ENCODE measurements at regions not wholly inside any gene's neighbourhood (a gene's known extent, or its start where the extent isn't known, plus 50 kb on each side); places are given as distances from the start of the nearest gene placed in this dataset.

DNA sequence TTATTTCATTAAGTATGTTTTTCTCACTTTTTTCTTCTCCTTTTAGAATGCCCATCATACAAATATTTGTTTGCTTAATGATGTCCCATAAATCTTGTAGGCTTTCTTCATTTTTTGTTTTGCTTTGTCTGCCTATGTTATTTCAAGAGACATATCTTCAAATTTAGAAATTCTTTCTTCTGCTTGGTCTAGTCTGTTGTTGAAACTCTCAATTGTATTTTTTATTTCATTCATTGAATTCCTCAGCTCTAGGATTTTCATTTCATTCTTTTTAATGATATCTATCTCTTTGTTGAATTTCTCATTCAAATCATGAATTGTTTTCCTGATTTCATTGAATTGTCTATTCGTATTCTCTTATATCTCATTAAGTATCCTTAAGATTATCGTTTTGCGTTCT is 125.1 kb upstream of the VIPR2 start:
- intact Hi-C loops (cut with micrococcal nuclease): no loop called here

DNA sequence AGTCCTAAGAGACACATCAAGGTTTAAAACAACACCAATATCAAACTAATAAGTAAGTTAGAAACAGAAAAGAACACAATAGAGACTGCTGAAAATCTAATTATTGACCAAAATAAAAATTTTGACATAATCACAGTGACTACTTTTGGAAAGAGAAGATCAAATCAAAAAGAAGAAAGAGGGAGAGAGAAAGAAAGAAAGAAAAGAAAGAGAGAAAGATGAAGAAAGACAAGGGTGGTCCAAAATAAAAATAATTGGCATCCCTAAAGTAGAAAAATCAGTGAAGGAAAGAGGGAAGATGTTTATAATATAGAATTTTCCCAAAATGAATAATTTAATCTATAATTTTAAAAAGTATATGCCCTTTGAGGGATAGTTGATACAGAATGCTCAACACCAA is 118.8 kb upstream of the VIPR2 start:
- intact Hi-C loops (cut with micrococcal nuclease): no loop called here

DNA sequence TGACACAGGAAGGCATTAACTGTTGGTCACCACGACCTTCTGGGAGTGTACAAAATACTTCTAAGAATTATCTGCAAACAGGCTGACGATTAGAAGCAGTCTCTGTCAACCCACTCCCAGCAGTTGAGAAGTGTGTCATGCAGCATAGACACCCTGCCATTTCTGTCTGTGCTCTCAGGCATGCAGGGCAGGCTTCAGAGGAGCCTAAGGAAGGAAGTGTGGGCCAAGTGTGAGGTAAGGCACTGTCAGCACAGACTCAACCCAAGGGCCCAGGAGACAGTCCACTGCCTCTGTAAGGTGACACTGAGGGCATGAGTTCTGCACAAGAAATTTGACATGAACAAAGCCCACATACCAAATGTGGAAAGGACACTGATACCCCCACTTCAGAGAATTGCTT is 109.0 kb upstream of the VIPR2 start:
- intact Hi-C loops (cut with micrococcal nuclease): no loop called here

DNA sequence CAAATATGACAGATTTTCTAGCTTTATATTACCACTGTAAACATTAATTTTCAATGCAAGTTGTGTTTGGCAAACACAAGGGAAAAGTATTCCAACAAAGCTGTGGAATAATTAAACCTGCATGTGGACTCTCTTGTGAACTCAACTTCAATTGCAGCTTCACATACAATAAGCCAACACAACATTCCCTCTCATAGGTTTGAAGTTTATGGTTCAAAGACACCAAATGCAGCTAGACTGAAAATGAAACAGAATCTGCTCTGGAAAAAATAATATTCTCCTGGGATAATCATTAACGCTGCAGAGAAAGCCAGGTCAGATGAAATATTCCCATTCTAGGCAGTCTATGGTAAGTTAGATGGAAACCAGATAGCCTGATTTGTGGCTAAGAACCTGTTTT is 105.8 kb upstream of the VIPR2 start:
- intact Hi-C loops (cut with micrococcal nuclease): no loop called here

DNA sequence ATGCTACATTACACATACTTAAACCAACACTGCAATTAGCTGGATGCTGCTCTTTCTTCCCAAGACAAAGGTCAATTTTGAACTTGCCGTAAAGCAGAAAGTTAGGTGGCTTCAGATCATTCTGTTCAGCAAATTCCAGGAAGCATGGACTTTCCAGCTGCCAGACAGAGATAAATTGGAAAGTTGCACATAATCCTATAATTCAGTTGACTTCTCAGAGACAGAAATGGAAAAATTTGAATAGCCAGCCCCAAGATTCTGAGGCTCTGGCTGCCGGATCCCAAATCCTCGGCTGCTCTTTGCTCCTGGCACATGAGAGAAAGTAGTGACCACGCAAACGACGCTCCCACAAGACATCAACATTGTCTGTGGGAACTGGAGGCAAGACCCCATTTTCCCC is 105.0 kb upstream of the VIPR2 start:
- intact Hi-C loops (cut with micrococcal nuclease): no loop called here

DNA sequence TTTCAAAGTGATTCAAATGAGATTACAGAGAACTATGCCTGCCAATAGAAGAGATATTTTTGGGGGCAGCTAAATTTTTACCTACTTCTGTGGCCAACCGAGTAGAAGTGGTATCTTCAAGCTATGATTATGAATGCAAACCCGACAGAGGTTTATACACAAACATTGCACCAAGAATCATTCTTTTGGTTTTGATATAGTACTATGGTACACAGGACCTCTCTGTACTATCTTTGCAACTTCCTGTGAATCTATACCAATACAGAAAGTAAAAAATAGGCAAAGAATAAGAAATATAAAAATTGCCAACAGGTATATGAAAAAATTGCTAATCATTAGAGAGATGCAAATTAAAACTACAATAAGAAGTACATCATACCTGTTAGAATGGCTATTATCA is 103.2 kb upstream of the VIPR2 start:
- intact Hi-C loops (cut with micrococcal nuclease): no loop called here

DNA sequence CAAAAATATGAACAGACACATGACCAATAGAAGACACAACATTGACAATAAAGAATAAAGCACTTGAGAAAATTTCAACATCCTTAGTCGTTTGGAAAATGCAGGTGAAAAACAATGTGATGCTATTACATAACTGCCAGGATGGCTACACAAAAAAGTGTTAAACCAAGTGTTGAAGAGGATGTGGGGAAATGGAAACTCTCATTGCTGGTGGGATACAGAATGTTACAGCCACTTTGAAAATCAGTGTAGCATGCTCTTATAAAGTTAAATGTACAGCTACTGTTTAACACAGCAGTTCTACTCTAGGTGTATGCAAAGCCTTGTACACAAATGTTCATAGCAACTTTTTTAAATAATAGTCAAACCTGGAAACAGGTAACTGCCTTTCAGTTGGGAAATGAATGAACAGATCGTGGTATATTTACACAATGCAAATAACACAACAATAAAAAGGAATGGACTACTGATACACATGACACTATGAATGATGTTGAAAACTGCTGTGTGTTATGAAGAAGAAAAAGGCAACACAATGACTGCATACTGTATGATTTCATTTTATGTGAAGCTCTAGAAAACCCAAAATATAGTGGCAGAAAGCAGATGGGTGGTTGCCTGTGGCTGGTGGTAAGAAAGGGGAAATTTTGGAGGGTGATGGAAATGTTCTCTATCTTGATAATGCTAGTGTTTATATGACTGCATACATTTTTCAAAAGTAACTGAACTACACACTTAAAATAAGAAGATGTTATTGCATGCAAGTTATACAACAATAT is 102.2 kb upstream of the VIPR2 start:
- intact Hi-C loops (cut with micrococcal nuclease): no loop called here

DNA sequence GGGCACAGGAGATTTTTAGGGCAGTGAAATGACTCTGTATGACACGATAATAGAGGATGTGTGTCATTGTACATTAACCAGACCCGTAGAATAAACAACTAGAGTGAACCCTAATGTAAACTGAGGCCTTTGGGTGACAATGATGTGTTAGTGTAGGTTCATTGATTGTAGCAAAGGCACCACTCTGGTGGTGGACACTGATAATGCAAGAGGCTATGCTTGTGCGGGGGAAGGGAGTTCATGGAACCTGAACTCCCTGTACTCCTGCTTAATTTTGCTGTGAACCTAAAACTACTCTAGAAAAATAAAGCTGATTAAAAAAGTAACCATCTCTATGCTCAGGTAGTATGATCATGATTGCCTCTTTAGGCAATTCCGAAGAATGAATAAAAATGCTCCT is 96.3 kb upstream of the VIPR2 start:
- intact Hi-C loops (cut with micrococcal nuclease): no loop called here

DNA sequence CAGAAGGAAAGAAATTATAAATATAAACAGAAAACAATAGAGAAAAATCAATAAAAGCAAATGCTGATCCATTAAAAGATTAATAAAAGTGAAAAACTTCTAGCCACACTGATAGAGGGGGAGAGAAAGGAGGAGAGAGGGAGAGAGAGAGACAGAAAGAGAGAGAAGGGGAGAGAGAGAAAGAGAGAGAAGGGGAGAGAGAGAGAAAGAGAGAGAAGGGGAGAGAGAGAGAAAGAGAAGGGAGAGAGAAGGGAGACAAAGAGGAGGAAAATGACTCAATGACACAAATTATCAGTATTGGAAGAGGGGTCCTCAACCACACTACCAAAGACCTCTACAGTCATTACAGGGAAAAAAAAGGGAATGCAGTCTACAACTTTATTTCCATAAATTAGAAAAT is 94.4 kb upstream of the VIPR2 start:
- intact Hi-C loops (cut with micrococcal nuclease): no loop called here

DNA sequence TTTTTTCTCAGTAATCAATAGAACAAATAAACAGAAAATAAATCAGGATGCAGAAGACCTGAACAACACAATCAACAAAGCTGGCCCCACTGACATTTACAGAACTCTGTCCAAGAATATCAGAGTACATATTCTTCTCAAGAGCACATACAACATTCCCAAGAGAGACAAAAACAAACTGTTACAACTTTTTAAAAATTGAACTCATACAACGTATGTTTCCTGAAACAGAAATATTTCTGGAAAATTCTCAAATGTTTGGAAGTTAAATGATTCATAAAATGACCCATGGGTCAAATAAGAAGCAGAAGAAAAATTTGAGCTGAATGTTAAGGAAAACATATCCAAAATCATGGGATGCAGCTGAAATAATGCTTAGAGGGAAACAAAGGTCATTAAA is 93.9 kb upstream of the VIPR2 start:
- intact Hi-C loops (cut with micrococcal nuclease): no loop called here

DNA sequence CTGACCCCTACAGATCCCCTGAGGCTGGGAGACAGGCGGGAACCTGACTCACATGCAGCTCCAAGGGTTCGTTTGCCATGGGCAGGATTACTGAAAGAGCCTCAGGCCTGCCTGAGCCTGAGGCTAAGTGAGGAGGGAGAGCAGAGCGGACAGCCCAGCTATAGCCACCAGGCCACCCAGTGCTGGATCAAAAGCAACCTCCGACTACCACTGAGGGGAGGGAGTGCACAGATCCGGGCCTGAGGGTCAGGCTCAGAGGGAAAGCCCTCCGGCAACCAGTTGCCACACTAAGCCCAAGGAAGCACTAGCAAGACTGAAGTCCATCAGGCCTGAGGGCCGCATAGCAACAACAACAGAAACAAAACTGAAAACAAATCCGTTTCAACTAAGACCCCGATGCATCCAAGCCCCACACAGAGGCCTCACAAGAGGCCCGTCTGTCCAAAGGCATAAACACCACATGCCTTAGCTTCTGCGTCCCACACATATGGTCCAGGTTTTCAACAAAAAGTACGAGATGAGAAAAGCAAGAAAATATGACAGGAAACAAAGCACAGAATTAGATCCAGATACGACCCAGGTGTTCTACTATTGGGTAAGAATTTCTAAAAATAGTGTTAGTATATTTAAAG is 92.5 kb upstream of the VIPR2 start:
- intact Hi-C loops (cut with micrococcal nuclease): no loop called here

DNA sequence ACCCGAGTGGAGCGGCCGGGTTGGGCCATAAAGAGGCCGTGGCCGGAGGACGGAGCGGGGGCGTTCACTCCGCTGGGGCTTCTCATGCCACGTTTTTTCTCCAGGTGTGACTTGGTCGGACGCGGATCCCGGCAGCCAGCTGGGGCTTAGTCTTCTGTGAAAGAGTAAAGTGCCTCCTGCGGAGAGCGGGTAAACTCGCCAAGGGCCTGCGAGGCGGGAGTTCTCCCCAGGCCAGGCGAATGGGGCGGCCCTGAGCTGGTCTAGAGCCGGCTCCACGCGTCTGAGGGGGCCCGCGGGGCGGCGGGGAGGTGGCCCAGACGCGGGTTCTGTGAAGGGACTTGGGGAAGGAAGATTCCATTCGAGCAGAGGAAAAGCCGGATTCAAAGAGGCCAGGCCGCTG is 86.3 kb upstream of the VIPR2 start:
- intact Hi-C loops (cut with micrococcal nuclease): no loop called here

DNA sequence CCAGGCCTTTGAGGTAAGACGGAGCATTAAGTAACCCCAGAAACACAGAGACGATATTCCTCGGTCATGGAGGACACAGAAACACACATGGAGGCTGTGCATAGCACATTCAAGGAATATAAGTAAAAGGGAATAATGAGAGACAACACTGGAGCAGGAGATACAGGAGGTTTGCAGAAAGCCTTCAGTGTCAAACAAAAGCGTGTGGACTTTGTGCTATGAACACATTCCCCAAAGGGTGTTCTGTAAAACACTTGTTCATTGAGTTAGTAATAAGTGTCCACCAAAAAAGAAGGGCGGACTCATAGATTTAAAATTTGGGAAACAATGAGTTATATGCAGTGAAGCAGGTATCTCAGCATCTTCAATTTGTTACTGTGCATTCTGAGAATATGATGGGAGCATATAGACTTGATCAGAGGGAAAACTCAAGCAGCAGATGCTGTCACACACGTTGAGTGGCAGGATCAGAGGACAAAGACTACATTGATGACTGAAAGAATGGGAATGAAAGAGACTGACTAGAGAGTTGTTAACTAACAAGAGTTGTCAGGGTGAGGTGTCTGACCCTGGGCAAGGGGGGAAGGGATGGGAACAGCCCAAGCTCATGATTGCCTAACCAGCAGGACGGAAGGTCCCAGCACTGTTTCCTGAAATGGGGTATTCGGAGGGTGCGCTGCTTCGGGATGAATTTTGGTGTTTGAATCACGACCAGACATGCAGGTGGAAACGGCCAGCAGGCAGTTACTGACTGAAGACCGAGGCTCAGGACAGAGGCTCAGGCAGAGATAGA is 85.2 kb upstream of the VIPR2 start:
- intact Hi-C loops (cut with micrococcal nuclease): no loop called here

DNA sequence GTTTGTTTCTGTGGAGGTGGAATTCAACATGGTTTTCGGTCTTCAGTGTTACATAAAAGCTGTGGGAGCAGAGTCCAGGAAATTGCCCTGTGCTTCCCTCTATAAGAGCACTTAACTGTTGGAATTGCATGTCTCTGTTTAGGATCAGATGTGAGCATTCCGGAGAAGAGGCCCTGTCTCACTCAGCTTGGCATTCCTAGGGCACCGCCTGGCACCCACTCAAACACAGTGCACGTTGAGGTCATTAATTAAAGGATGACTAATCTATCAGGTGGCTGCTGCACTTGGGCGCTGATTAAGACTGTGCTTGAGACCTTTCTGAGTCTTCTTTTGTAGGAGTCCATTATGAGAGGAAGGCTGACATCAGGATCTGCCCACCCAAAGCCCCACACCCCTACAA is 82.8 kb upstream of the VIPR2 start:
- intact Hi-C loops (cut with micrococcal nuclease): no loop called here

DNA sequence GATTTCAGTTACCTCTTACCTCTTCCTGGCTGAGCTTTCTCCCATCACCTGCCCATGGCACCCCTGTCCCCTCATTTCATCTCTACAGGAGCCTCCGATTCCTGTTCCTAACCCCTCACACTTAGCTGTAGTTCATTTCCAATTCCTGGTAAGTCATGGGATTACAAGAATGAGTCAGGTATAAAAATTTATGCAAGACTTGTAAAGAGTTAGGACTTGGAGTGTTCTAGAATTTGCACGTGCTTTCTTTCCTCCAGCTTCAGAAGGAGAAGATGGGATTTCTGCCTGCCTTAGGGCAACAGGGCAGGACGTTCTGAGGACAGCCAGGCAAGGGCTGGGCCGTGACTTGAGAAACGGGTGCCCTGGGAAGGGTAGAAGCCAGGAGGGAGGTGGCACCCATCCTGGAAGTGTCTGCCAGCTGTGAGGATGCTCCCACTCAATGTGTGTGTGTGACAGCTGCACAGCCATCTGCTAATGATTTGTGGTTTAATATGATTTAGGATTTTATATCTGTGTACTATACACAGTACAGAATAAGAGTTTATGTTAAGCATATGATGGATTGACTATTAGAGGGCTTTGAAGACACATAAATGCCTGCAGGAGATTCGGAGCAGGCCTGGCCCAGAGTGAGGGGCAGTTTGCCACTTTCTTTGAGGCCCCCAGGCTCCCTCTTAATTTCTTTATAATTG is 81.5 kb upstream of the VIPR2 start:
- intact Hi-C loops (cut with micrococcal nuclease): no loop called here

DNA sequence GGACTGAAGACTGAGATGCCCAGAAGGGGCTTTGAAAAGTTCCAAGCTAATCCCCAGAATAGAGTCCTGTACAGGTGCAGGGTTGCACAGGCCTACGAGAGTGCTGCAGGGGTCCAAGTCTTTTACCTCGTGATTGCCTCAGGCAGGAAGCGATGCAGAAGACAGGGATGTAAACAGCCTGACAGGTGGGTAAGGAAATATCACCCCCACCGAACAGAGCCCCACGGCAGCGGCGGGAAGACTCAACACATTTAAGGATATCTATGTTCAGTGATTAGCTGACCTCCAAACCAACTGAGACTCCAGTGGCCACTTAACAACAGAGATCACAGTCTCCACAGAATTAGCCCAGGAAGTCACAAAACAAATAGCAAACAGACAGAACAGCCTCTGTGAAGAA is 73.9 kb upstream of the VIPR2 start:
- intact Hi-C loops (cut with micrococcal nuclease): no loop called here

DNA sequence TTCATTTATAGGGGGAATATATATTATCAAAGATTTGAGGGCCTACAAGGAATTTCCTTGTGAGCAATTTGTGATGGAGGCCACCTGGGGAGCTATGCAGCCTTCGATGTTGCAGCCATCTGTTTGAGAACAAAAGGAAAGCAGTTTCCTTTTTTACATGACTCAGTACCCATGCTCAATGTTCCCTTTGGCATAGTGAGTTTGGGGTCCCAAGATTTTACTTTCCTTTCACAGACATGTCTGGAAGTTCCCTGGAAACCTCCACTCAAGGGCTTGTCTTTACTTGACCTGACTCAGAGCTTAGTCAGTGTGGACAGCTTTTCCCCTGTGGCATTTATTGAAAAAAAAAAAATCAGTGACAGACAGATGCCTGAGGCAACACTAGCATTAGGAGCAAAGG is 73.5 kb upstream of the VIPR2 start:
- intact Hi-C loops (cut with micrococcal nuclease): no loop called here

DNA sequence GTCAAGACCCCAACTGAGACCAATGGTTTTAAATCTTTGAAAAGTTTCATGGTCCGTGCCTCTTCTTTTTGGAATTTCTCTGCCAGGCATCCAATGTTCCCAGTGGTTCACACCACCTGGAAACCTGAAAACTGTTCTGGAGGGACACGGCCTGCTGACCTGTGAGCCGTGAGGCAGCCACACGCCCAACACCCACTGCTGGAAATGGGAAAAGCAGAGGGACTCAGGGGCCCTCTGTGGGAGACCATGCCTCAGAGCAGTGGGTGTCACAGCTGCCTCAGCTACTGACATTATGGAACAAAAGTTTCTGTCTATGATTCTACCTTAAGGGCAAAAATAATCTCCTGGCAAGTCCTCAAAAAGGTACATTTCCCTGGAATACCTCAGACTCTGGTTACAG is 70.4 kb upstream of the VIPR2 start:
- intact Hi-C loops (cut with micrococcal nuclease): no loop called here

DNA sequence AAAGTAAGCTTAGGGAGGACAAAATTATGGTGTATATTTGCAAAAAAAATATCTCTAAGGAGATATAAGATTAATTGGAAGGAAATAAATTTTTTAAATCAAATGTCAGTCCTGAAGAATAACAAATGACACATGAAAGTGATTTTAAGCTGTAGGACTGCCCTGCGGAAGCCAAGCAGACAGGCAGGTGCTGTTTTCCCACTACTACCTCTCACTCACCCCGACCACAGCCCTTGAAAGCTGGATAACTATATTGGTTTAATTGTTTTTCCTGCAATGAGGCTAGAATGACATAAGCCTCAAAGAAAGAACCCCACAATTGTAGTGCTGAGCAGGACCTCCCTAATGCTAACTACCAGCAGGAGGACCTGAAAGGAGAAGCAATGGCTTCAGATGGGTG is 68.6 kb upstream of the VIPR2 start:
- intact Hi-C loops (cut with micrococcal nuclease): no loop called here

DNA sequence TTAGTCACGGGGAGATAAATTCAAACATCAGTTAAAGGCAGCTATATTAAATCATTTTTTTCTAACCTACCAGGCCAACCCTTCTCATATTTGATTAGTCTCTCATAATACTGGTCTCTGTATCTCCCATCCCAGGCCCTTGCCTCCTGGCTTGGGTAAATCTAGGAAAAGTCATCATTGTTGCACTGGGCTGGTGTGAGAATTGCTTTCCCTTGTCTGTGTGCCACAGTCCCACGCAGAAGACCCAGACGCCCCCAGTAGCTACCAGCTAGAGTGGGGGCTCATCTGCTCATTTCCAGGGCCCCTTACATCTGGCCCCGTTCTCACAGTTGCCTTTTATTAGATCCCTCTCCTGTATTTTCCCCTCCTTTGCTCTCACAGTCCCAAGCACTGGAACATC is 67.6 kb upstream of the VIPR2 start:
- intact Hi-C loops (cut with micrococcal nuclease): no loop called here

DNA sequence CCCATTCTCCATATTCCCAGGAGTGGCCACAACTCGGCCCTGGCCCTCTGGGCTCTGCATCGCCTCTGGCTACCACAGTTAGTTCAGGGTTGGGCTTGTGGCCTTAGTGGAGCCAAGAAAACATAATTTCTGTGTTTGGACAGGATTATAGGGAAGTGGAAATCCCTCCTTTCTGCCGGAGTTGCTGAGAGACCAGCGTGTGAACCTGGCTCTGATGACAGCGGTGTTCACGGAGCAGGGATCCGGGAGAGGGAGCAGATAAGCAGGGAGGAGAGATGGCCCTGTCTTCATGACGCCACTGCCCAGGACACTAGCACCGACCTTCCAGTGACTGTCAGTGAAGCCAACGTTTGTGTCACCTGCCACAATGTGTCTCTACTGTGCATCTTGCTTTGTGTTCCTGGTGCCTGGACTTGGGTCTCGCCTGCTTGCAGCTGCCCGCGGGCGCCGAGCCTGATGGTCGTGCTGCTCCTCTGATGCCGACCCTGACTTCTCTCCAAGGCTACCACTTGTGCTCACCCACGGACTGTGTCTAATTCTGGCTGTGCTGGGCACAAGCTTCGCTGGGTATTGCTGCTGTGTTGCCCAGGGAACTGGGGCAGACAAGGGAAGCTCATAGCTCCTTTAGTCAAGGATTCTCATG is 67.0 kb upstream of the VIPR2 start:
- intact Hi-C loops (cut with micrococcal nuclease): no loop called here
